ENCODE measurements at regions not wholly inside any gene's neighbourhood (a gene's known extent, or its start where the extent isn't known, plus 50 kb on each side); places are given as distances from the start of the nearest gene placed in this dataset.

DNA sequence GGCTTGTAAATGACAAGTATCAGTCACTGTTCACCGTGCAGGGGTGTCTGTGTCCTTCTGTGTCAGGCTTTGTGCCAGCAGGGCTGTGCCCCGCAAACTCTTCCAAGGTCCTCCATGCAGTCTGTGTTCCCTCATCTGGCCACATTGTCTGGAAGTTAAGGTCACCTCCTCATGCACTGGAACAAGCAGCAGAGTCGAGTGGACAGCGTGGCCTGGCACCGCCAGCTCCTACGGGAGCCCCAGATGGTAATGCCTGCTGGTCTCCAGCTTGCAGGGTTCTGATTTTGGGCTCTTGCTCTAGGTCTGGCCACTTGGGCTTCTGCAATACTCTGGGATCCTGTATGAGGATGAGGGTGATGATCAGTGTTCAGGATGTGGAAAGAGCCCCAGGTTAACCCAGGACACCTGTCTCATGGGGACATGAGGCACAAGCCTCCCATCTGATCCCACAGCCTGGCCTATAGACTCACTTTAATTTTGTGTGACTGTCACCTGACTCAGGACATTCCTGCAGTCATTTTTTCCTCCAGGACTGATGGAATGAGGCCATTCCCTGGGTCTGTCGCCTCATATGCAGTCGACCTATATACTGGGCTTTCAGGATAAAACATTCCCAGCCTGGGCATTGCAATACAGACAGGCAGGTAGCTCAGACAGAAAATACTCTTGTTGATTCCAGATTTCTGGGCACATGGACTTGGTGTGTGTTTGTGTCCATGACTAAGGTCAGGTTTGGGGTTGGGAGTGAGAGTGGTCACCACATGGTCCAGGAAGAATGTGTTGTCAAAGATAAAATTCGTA is 106.3 kb upstream of the TOP3B start:
- no peak for DNase-seq
- peaks cover 0 to 2% of the 10 kb centered on the region in 2 donors for H3K36me3 Mint-ChIP-seq (ENCODE audit: insufficient read depth in 2 of 2)
- no peak for ATAC-seq (replicated peaks in 1 of 2)
- peaks cover 38% of the 10 kb centered on the region for H3K27me3 Mint-ChIP-seq (ENCODE audit: low read depth)
- H3K4me1 Mint-ChIP-seq (ENCODE audit: low read depth) = peaks cover 20% of the 10 kb centered on the region
- no peak overlapping the region for H3K27ac Mint-ChIP-seq
- no peak overlapping the region for H3K4me3 Mint-ChIP-seq
- peaks cover 0 to 2% of the 10 kb centered on the region in 2 donors for H3K9me3 Mint-ChIP-seq

DNA sequence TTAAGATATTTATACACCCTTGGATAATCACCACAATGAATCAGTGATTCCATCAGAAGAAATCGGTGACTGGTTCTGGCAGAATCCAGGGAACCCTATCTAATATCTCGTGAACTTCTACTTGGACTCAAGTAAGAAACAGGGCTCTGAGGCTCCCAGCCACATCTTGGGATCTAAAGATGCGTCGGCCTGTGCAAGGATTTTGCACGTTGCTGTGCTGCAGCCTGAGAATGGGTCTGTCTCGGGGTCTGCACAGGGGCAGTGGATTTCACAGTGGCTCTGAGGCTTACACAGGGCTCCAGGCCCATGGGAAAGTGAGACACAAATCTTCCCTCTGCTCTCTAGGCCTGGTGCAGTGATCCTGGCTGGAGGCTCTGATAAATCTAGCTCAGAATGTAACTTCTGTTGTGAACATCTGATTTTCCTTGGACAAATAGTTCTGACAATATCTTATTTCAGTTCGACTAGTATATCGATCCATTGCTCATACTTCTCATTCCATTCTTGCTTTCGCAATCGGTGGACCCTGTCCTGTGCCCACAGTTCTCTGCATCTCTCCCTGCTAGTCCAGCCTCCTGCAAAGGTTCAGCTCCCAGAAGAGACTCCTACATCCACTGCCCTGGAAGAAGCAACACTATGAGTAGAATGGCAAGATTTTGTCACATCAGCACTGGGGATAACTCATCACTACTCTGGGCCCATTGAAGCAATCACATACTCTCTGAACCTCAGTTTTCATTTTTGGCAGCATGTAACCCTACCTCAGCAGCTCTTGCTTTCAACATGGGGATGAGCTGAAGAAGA is 105.5 kb upstream of the TOP3B start:
- H3K4me3 Mint-ChIP-seq = no peak overlapping the region
- no peaks in the 10 kb centered on the region for H3K9me3 Mint-ChIP-seq
- H3K27me3 Mint-ChIP-seq (ENCODE audit: low read depth) = peaks cover 38% of the 10 kb centered on the region
- DNase-seq (no peak), ATAC-seq (replicated peaks in 1 of 2) (no peak)
- H3K36me3 Mint-ChIP-seq (ENCODE audit: insufficient read depth in 2 of 2) = no peaks in the 10 kb centered on the region
- peaks cover 12% of the 10 kb centered on the region for H3K4me1 Mint-ChIP-seq (ENCODE audit: low read depth)
- H3K27ac Mint-ChIP-seq = no peak overlapping the region

DNA sequence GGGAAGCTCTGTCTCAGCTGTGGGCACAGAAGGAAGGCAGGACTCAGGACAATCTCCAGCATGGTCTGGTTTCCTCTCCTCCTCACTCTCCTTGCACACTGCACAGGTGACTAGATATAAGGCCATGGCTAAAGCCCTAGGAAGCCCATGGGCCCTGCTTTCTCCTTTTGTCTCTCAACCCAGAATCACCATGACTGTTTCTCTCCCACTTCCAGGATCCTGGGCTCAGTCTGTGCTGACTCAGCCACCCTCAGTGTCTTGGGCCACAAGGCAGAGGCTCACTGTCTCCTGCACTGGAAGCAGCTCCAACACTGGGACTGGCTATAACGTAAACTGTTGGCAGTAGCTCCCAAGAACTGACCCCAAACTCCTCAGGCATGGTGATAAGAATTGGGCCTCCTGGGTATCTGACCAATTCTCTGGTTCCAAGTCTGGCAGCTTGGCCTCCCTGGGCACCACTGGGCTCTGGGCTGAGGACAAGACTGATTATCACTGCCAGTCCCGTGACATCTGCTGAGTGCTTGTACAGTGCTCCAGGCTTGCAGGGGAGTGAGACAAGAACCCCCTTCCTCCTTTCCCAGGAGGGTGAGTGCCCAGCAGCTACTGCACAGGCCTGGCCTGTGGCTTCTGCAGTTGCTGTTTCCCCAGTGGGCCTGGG is 104.0 kb upstream of the TOP3B start:
- no peak for ATAC-seq (replicated peaks in 1 of 2)
- no peaks in the 10 kb centered on the region for H3K9me3 Mint-ChIP-seq
- no peak overlapping the region for H3K27ac Mint-ChIP-seq
- DNase-seq = no peak
- no peaks in the 10 kb centered on the region for H3K4me1 Mint-ChIP-seq (ENCODE audit: low read depth)
- peaks cover 43% of the 10 kb centered on the region for H3K27me3 Mint-ChIP-seq (ENCODE audit: low read depth)
- no peaks in the 10 kb centered on the region for H3K36me3 Mint-ChIP-seq (ENCODE audit: insufficient read depth in 2 of 2)
- H3K4me3 Mint-ChIP-seq = no peak overlapping the region

DNA sequence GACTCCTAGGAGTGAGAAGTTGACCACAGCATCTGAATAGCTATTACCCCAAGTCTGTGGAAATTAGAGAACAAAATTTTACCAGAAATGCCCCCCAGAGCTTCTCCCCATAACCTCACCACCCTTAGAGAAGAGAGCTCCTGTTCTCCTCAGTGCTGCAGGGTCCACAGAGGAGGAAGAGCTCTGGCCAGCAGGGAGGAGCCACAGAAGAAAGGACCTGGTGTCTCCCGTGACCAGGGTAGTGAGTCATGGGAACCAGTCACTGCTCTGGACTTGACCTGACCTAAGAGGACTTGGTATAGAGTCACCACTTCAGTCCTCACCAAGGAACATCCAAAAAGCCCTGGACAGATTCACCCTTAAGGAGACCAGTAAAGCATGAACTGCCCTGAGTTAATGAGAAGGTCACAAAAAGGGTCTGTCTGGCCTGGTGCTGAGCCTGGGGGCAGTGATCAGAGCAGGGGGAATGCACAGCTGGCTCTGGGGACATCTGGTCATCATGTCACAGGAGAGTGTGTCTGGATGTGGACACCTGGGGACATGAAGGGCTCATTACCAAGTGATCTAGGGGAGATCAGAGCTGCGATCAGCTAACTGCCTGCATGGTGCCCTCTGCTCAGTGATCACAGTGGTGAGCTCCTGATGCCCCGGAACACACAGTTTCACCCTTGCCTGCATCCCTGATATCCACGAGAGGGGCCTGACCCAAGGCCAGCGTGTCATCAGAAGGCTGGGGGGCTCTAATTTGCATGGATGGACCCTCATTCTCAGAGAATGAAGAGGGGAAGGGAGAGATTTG is 103.3 kb upstream of the TOP3B start:
- no peaks in the 10 kb centered on the region for H3K9me3 Mint-ChIP-seq

DNA sequence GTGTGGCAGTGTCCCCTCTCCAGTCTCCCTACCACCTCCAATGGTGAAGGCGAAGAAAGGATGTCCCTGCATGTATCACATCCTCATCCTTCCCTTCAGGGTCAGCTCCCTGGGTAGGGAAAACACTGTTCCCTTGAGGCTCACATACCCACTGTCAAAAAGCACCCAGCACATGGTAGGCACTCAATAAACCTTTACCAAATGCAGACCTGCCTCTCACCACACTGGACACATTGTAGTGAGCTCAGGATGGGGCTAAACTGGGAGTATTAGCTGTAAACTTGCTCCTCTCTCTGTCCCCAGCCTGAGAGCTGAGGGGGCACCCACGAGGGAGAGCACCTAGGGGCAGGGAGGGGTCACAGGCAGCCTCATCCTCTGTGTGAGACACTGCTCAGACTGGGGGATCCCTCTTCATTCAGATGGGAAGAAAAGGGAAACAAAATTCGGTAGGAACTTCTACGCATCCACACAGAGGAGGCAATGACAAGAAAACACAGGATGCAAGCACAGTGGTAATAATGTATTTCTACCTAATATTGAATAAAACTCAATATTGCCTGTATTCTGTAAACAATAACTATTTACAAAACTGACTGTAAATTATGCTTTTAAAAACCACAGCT is 101.6 kb upstream of the TOP3B start:
- Mint-ChIP-seq H3K27me3 (ENCODE audit: low read depth) (peaks cover 45% of the 10 kb centered on the region), H3K9me3 (no peaks in the 10 kb centered on the region), H3K27ac (no peak overlapping the region), H3K4me1 (ENCODE audit: low read depth) (no peaks in the 10 kb centered on the region), H3K36me3 (ENCODE audit: insufficient read depth in 2 of 2) (no peaks in the 10 kb centered on the region), H3K4me3 (no peak overlapping the region)
- ATAC-seq (replicated peaks in 1 of 2) (no peak), DNase-seq (no peak)

More for the DNA sequence above, 103.3 kb upstream of the TOP3B start:
- Mint-ChIP-seq H3K36me3 (ENCODE audit: insufficient read depth in 2 of 2) (no peaks in the 10 kb centered on the region), H3K4me1 (ENCODE audit: low read depth) (no peaks in the 10 kb centered on the region), H3K4me3 (no peak overlapping the region), H3K27ac (no peak overlapping the region), H3K27me3 (ENCODE audit: low read depth) (peaks cover 45% of the 10 kb centered on the region)
- DNase-seq (no peak), ATAC-seq (replicated peaks in 1 of 2) (no peak)

DNA sequence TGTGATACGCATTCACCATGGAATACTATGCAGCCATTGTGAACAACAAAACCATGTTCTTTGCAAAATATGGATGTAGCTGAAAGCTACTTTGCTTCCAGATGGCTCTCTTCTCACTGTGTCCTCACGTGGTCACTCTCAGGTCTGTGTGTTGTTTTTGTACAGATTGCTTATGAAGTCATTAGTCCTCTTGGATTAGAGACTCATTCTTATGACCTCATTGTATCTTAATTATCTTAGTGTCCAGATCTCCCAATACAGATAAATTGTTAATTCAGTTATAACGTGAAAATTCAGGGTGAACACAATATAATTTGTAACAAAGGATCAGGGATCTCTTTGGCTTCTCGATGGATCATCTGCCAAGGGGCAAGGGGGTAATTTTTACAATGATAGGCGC is 100.4 kb upstream of the TOP3B start:
- Mint-ChIP-seq H3K4me1 (ENCODE audit: low read depth) (no peaks in the 10 kb centered on the region), H3K4me3 (no peak overlapping the region), H3K27ac (no peak overlapping the region), H3K27me3 (ENCODE audit: low read depth) (peaks cover 43% of the 10 kb centered on the region), H3K9me3 (no peaks in the 10 kb centered on the region), H3K36me3 (ENCODE audit: insufficient read depth in 2 of 2) (no peaks in the 10 kb centered on the region)
- DNase-seq (no peak), ATAC-seq (replicated peaks in 1 of 2) (no peak)

DNA sequence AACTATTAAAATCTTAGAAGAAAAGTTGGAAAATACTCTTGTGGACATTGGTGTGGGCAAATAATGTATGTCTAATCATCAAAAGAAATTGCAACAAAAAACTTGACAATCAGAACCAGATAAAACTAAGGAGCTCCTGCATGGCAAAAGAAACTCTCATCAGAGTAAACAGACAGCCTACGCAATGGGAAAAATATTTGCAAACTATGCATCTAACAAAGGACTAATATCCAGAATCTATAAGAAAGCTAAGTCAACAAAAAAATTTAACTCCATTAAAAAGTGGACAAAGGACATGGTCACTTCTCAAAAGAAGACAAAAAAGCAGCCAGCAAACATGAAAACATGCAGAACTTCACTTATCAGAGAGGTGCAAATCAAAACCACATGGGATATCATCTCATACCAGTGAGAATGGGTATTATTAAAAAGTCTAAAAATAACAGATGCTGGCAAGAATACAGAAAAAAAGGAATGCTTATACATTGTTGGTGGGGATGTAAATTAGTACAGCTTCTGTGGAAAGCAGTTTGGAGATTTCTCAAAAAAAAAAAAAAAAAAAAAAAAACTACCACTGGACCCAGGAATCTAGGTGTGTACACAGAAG is 99.7 kb upstream of the TOP3B start:
- peaks cover 48% of the 10 kb centered on the region for H3K27me3 Mint-ChIP-seq (ENCODE audit: low read depth)
- H3K9me3 Mint-ChIP-seq = no peaks in the 10 kb centered on the region
- no peak for ATAC-seq (replicated peaks in 1 of 2)
- no peak for DNase-seq
- no peak overlapping the region for H3K27ac Mint-ChIP-seq
- H3K4me3 Mint-ChIP-seq = no peak overlapping the region
- H3K4me1 Mint-ChIP-seq (ENCODE audit: low read depth) = no peaks in the 10 kb centered on the region
- H3K36me3 Mint-ChIP-seq (ENCODE audit: insufficient read depth in 2 of 2) = no peaks in the 10 kb centered on the region

DNA sequence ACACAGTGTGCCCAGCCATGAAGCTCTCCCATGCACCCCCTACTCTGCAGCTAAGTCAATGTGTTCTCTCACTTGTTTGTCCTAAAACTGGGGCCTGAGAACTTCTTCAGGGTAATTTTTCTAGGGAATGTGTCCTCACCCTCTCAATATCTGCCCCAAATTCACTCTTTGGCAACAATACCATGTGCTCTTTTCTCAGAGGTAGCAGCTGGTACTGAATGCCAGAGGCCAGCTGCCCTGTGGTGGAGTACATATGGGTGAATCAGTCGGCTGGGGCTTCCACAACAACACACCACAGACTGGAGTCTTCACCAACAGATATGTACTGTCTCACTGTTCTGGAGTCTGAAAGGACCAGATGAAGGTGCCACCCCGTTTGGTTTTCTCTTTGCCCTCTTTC is 97.7 kb upstream of the TOP3B start:
- no peak overlapping the region for H3K27ac Mint-ChIP-seq
- ATAC-seq (replicated peaks in 1 of 2) (no peak), DNase-seq (no peak)
- peaks cover 54% of the 10 kb centered on the region for H3K27me3 Mint-ChIP-seq (ENCODE audit: low read depth)
- no peaks in the 10 kb centered on the region for H3K4me1 Mint-ChIP-seq (ENCODE audit: low read depth)
- no peaks in the 10 kb centered on the region for H3K9me3 Mint-ChIP-seq
- no peak overlapping the region for H3K4me3 Mint-ChIP-seq
- H3K36me3 Mint-ChIP-seq (ENCODE audit: insufficient read depth in 2 of 2) = no peaks in the 10 kb centered on the region

DNA sequence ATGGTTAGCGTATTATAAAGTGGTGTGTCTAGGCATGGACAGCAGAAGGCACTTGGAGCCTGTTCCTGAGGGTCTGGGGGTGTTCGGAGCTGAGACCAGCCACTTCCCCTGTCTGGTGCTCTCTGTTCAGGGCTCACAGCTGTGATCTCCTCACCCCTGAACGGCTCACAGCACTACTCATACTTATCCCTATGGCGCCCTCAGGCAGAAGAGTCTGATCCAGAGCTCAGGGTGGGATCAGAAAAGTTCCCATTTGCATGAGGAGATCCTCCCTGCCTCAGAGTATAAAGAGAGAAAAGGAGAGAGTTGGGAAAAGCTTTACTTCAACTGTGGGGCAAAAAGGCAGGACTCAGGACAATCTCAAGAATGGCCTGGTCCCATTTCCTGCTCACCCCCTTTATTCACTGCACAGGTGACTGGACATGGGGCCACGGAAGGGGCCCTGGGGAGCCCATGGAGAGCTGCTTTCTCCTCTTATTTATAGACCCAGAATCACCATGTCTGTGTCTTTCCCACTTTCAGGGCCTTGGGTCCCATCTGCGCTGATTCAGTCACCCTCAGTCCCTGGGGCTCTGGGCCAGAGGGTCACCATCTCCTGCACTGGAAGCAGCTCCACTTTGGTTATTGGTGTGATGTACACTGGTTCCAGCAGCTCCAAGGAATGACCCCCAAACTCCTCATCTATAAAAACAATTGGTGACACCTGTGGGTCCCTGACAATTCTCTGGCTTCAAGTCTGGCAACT is 97.0 kb upstream of the TOP3B start:
- H3K9me3 Mint-ChIP-seq = no peaks in the 10 kb centered on the region
- no peak overlapping the region for H3K27ac Mint-ChIP-seq
- no peak for ATAC-seq (replicated peaks in 1 of 2)
- H3K27me3 Mint-ChIP-seq (ENCODE audit: low read depth) = peaks cover 57% of the 10 kb centered on the region
- no peak overlapping the region for H3K4me3 Mint-ChIP-seq
- no peaks in the 10 kb centered on the region for H3K36me3 Mint-ChIP-seq (ENCODE audit: insufficient read depth in 2 of 2)
- H3K4me1 Mint-ChIP-seq (ENCODE audit: low read depth) = no peaks in the 10 kb centered on the region
- DNase-seq = no peak

DNA sequence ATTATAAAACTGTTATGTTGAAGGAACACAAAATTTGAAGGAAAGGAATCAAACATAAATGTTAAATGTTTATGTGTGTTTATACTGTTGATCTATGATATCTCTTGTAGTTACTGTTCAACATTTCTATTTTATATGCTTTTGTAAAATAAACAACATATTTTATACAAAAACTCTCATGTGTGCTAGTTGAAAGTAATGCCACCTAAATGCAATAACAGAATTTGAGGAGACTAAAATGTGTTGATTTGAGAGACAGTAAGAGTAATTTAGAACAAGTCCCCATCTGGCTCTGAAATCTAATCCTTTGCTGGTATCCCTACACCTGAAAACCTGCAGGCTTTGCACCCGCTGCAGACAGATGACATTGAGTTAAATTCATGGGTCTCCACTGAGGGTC is 95.7 kb upstream of the TOP3B start:
- no peak for DNase-seq
- ATAC-seq (replicated peaks in 1 of 2) = no peak
- Mint-ChIP-seq H3K27me3 (ENCODE audit: low read depth) (peaks cover 58% of the 10 kb centered on the region), H3K36me3 (ENCODE audit: insufficient read depth in 2 of 2) (no peaks in the 10 kb centered on the region), H3K4me1 (ENCODE audit: low read depth) (no peaks in the 10 kb centered on the region), H3K9me3 (no peaks in the 10 kb centered on the region), H3K27ac (no peak overlapping the region), H3K4me3 (no peak overlapping the region)

DNA sequence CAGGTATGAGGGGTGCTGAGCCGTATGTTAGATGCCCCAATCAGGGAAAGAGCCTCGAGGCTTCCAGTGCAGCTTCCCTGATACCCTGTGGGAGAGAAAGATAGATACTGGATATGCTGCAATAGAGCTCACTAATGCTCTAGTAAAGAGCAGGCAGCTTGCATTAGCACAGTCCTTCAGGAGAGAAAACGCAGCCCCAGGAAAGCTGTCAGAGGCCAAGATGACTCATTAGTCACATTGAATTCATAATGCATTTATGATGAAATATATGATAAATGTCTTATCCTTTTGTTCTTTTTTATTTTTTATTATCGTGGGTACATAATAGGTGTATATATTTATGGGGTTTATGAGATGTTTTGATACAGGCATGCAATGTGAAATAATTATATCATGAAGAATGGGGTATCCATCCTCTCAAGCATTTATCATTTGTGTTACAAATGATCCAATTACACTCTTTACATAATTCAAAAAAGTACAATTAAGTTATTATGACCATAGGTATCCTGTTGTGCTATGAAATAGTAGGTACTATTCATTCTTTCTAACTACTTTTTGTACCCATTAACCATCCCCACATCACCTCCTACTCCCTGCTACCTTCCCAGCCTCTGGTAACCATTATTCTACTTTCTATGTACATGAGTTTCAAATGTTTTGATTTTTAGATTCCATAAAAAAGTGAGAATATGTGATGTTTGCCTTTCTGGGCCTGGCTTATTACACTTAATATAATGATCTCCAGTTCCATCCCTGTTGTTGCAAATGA is 94.5 kb upstream of the TOP3B start:
- DNase-seq = no peak
- no peak for ATAC-seq (replicated peaks in 1 of 2)
- Mint-ChIP-seq H3K27ac (no peak overlapping the region), H3K9me3 (no peaks in the 10 kb centered on the region), H3K27me3 (ENCODE audit: low read depth) (peaks cover 46% of the 10 kb centered on the region), H3K36me3 (ENCODE audit: insufficient read depth in 2 of 2) (no peaks in the 10 kb centered on the region), H3K4me1 (ENCODE audit: low read depth) (no peaks in the 10 kb centered on the region), H3K4me3 (no peak overlapping the region)
